Keratinocyte (primary cell): ENCODE measurements at regions not wholly inside any gene's neighbourhood (a gene's known extent, or its start where the extent isn't known, plus 50 kb on each side); places are given as distances from the start of the nearest gene placed in this dataset.

Experiments used
- EZH2 ChIP-seq: IDR thresholded peaks from one replicate; pipeline ENCODE4 v1.6.1; 2012; ENCODE audit warnings: inconsistent platforms, mild to moderate bottlenecking, low read length, moderate library complexity
- TF ChIP-seq, protein P1 (sequence below), 3 experiments: IDR thresholded peaks in 1 of 3; conservative IDR thresholded peaks in 1 of 3; optimal IDR thresholded peaks in 1 of 3; 2 replicates in 2 of 3; 3 replicates in 1 of 3; pipeline versions ENCODE3 to v1.5.1; 2011; ENCODE audit warnings: low read length in 3 of 3, mild to moderate bottlenecking in 3 of 3, moderate library complexity in 2 of 3, control low read depth in 1 of 3, inconsistent platforms in 1 of 3; ENCODE audit not compliant: insufficient read depth in 2 of 3; ENCODE audit errors: extremely low read depth in 1 of 3

DNA sequence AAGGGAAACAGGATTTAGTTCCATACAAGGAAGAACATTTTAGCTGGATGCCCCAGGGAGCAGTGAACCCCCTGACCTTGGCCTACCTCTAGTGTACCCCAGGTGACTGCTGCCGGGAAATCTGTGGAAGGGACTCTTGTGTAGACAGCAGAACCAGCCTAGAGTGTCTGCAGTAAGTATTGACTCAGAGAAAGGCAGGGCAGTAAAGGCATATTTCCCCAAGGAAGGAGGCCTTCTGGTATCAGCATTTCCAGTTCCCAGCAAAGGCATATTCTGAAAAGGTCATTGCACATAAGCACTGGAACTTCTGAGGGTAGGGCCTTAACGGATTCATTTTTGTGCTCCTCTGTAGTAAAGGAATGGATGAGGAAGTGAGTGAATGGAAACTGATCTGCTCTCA, 246.2 kb downstream of the FAM43A start:
- TF ChIP-seq, protein P1, sequence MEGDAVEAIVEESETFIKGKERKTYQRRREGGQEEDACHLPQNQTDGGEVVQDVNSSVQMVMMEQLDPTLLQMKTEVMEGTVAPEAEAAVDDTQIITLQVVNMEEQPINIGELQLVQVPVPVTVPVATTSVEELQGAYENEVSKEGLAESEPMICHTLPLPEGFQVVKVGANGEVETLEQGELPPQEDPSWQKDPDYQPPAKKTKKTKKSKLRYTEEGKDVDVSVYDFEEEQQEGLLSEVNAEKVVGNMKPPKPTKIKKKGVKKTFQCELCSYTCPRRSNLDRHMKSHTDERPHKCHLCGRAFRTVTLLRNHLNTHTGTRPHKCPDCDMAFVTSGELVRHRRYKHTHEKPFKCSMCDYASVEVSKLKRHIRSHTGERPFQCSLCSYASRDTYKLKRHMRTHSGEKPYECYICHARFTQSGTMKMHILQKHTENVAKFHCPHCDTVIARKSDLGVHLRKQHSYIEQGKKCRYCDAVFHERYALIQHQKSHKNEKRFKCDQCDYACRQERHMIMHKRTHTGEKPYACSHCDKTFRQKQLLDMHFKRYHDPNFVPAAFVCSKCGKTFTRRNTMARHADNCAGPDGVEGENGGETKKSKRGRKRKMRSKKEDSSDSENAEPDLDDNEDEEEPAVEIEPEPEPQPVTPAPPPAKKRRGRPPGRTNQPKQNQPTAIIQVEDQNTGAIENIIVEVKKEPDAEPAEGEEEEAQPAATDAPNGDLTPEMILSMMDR (optimal IDR thresholded peaks at IDR 0.05 in 1 of 3, IDR thresholded peaks at IDR 0.05 in 1 of 3, conservative IDR thresholded peaks at IDR 0.05 in 1 of 3; ENCODE audit: extremely low read depth in 1 of 3, insufficient read depth in 2 of 3, low read length in 3 of 3) = no peak
- TF ChIP-seq EZH2 = no peak
